HG03354 (cell line): ENCODE measurements at regions not wholly inside any gene's neighbourhood (a gene's known extent, or its start where the extent isn't known, plus 50 kb on each side); places are given as distances from the start of the nearest gene placed in this dataset.

Source experiments
- ATAC-seq: cut with Tn5 transposase; IDR thresholded peaks from one replicate; pipeline ENCODE4 v1.9.1; 2021; ENCODE audit warnings: mild to moderate bottlenecking; ENCODE audit not compliant: unreplicated experiment, poor library complexity, severe bottlenecking

DNA sequence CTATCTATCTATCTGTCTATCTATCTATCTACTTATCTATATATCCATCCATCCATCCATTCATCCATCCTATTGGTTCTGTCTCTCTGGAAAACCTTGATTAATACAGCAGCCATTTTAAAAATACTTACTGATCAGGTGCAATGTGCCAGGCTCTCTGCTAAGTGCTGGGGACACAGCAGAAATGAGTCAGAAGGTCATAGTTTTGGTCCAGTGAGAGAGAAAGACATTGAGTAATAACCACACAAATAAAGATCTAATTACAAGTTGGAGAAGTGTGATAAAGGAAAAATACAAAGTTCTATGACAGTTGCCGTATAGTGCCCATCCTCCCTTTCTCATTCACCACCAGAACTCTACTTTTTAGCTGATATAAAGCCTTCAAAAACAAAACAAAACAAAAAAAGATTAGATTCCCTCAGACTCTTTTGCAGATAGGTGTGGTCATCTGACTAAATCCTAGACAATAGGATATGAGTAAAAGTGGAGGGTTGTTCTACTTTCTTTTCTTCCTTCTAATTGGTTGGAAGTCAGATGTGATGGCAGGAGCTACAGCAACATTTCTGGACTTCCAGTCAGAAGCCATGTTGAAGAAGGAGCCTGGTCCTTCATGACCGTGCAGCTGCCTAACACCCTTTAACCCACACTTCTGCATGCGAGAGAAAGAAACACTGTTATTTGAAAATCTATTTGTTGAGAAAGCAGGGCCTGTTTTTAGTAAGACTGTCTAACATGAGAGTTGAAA is 72.0 kb upstream of the TOX3 start:
- no peak for ATAC-seq

DNA sequence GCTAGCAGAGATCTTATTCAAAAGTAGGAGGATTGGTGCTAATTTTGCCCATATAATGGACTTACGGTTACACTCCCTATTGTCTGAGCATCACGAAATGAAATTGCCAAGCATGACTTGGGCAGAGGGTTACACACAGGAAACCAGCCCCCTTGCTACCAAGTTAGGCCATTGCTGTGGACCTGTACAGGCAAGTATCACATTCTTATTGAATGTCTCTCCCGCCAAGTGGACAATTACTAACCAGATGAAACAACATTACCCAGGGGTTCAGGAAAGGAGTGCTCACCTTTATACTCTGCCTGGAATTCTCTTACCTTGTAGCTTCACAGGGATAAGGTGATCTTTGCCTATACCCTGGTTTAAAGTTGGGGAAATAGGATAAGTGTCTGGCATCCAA is 70.6 kb upstream of the TOX3 start:
- no peak for ATAC-seq

DNA sequence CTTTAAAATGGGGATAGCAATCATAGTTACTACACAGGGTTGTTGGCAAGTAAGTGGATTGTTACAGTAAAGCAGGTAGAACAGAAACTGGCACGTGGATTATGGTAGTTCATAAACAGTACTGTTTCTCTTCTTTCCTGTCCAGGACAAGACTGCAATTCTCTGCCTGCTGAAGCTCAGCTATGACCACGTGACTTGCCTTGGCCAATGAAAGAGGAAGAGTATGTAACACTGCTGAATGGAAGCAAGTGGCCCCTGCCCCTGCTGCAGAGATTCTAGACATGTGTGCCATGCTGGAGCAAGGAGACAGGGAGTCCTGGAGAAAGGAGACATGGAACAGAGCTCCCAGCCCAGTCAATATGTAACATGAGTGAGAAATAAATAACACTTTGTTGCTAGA is 66.6 kb upstream of the TOX3 start:
- ATAC-seq = no peak

DNA sequence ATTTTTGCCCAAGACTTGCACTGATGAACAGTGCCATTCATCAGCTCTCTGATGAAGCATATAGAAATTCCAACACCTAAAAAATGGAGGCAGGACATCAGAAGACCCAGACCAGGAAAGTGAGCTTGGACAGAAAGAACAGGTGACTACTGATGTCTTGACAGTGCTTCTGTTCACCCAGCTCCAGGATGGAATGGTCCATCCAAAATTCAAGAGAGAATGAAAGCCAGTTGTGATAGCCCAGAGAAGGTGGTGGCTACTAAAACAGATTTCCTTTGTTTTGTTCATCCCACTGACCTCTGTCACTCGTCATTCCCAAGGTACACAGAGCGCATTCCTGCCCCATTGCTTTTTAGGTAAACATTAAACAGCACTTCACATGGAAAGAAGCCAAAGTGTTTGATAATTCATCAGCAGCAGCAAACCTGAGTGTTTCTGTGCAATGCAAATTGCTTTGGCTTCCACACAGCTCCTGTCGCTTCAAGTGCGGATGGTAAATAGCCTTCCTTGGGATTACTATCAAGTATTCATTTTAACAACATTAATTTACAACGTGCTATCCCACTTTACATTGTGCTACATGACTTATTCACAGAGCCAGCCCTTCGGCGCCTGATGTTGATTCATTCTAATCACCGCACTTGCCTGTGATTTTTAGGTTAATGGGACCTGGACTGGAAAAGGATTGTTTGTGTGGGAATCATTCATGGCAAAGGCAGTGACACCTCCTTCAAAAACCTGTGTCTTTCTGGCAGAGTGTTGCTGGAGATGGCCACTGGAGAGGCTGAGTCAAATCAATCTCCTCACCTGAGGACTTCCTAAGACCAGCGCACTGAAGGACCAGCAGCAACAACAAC is 65.1 kb upstream of the TOX3 start:
- no peak for ATAC-seq

DNA sequence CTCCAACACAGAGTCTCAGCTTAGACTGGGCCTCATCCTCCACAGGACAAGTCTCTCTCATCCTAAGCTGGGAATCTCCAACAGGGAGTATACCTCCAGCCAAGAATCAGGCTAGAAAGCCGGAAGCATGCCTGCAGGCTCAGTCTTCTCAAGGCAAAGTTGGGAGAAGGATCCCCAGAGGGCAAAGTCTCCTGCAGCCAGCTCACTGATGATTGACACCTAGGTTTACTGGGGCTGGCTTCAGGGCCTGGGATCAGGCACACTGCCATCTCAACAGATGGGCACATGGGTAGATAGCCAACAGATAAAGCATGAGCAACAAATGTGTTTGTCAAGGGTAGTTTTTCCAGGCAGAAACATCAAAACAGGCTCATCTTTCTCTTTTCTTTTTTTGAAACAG is 56.1 kb upstream of the TOX3 start:
- no peak for ATAC-seq

DNA sequence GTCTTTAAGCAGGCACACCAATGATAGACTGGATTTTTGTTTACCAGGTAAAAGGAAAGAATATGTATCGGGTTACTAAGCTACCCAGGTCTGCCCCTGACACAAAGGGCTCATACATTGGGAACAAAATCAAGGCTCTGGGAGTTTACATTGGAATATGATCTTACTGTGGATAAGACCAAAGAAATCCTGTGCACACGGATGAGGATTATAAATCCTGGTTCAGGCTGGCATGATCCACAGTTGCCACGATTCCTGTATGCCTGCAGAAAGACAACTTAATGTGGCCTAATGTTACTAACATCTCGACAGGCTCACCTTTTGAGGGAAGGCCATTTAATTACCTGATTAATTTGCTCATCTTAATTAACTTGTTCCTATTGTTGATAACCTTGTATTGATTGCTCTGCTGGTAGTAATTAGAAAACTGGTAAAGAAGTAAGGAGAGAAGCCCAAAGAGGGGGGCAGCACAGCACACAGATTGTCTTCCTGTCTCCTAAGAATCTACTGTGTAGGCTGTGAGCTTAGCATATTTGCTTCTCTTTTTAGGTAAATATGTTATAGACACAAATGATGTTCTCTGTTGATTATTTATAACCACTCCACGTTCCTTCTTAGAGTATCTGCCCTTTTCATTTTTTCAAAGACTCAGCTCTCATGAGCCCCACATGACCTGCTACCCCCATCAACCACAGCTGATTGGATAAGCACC is 51.0 kb upstream of the TOX3 start:
- ATAC-seq = no peak

DNA sequence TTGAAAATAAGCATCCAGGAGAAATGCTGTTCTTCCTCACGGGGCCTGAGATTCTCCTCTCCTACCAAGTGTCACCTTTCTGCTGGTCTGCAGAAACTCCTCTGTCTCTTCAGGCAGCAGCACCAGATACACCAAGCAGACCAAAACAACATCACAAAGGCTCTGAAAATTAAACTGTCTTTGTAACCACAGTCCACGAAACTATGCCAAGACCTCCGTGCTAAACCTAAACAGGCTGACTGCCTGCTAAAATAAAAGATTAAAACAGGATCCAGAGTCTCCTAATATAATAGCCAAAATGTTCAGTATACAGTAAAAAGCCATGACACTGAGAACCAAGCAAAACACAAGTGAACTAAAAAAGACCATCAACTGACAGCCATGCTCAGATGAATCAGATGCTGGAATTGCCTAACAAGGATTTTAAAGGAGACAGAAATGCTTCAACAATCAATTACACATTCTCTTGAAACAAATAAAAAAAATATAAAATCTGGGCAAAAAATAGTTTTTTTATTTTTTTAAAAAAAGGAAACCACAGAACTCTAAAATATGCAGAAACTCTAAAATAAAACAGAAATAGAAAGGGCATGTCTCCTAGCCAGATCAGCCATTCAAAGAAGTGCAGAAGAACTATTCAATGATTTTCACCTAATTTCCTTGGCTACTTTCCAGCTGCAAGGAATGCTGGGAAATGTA is 50.3 kb upstream of the TOX3 start:
- no peak for ATAC-seq
